DOHH2 (cell line): ENCODE measurements at regions not wholly inside any gene's neighbourhood (a gene's known extent, or its start where the extent isn't known, plus 50 kb on each side); places are given as distances from the start of the nearest gene placed in this dataset.

Experiments used
- EZH2phosphoT487 ChIP-seq: fragments of 200-600 bp; sonication (generic); IDR thresholded peaks from 2 replicates; pipeline ENCODE4 v1.6.1; 2017; ENCODE audit warnings: borderline replicate concordance, mild to moderate bottlenecking, antibody characterized with exemption, low read length, moderate library complexity, mixed read lengths
- TF ChIP-seq, protein P1 (sequence below): fragments of 200-600 bp; sonication (generic); IDR thresholded peaks from one replicate; pipeline ENCODE4 v1.5.1; 2014; ENCODE audit warnings: antibody characterized with exemption, mild to moderate bottlenecking, low read depth, low read length; ENCODE audit not compliant: poor library complexity, severe bottlenecking

DNA sequence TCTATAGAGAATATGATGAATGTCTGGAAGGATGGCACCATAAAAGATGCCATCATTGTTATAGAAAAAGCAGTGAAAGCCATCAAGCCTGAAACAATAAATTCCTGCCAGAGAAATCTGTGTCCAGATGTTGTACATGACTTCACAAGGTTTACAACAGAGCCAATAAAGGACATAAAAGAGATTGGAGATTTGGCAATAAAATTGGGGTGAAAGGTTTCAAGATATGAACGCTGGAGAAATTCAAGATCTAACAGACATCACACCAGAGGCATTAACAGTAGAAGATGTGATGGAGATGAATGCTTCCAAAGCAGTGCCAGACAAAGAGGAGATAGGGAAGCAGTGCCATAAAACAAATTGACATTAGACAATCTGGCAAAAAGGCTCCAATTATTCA, 518.8 kb upstream of the ACVR2A start:
- TF ChIP-seq, protein P1, sequence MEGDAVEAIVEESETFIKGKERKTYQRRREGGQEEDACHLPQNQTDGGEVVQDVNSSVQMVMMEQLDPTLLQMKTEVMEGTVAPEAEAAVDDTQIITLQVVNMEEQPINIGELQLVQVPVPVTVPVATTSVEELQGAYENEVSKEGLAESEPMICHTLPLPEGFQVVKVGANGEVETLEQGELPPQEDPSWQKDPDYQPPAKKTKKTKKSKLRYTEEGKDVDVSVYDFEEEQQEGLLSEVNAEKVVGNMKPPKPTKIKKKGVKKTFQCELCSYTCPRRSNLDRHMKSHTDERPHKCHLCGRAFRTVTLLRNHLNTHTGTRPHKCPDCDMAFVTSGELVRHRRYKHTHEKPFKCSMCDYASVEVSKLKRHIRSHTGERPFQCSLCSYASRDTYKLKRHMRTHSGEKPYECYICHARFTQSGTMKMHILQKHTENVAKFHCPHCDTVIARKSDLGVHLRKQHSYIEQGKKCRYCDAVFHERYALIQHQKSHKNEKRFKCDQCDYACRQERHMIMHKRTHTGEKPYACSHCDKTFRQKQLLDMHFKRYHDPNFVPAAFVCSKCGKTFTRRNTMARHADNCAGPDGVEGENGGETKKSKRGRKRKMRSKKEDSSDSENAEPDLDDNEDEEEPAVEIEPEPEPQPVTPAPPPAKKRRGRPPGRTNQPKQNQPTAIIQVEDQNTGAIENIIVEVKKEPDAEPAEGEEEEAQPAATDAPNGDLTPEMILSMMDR, result no peak
- TF ChIP-seq EZH2phosphoT487, result no peak
